ENCODE measurements at regions not wholly inside any gene's neighbourhood (a gene's known extent, or its start where the extent isn't known, plus 50 kb on each side); places are given as distances from the start of the nearest gene placed in this dataset.

DNA sequence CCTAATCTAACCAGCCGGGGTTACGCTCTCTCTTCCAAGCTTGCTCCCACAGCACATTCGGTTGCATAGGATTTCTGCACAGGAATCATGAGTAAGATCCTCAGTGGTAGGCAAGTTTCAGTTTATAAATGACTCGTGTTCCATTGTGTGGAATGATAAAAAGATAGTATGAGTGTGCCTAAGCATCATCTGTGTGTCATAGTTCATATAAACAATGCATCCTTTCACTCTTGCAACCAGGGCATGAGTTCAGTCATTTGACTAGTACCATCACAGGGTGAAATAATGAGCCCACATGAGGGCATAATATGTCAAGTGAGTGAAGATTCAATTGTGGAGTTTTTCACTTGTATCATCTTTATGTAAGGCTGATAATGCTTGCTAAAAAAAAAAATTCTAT, 417.1 kb upstream of the CDH2 start:
- Histone ChIP-seq H3K4me1 (ENCODE audit: insufficient read depth, low read length) (no peaks in the 10 kb centered on the region), H2BK15ac (ENCODE audit: low read depth, low read length) (no peak overlapping the region), H3K79me1 (ENCODE audit: insufficient read depth, low read depth, low read length, poor library complexity, severe bottlenecking) (no peaks in the 10 kb centered on the region), H3K56ac (ENCODE audit: insufficient read length, low read depth, low read length) (no peak overlapping the region), H3K79me2 (ENCODE audit: insufficient read depth, low read length) (no peaks in the 10 kb centered on the region), H3K4me2 (ENCODE audit: insufficient read depth, insufficient read length, low read length) (no peak overlapping the region), H3K9ac (ENCODE audit: extremely low read depth, insufficient read length, low read length) (no peak overlapping the region), H3K4ac (ENCODE audit: low read depth, low read length) (no peak overlapping the region), H2AFZ (ENCODE audit: low read length) (no peak overlapping the region), H3K27ac (ENCODE audit: insufficient read length, low read depth, low read length) (no peak overlapping the region), H3K27me3 (ENCODE audit: insufficient read depth, low read length) (no peaks in the 10 kb centered on the region), H4K91ac (ENCODE audit: insufficient read length, low read depth, low read length) (no peak overlapping the region), H4K20me1 (ENCODE audit: control insufficient read depth, insufficient read depth, insufficient read length) (no peaks in the 10 kb centered on the region), H3K14ac (ENCODE audit: insufficient read depth, low read length) (no peak overlapping the region), H4K8ac (replicated peaks; ENCODE audit: insufficient read length, low read depth, low read length) (no peak overlapping the region), H3T11ph (ENCODE audit: low read length) (no peak overlapping the region), H2BK5ac (ENCODE audit: insufficient read length, low read length) (no peak overlapping the region), H2BK120ac (ENCODE audit: low read depth, low read length, poor library complexity, severe bottlenecking) (no peak overlapping the region), H3K23me2 (ENCODE audit: insufficient read length, low read depth, low read length, poor library complexity, severe bottlenecking) (no peaks in the 10 kb centered on the region), H3K18ac (ENCODE audit: insufficient read length, low read depth, low read length) (no peak overlapping the region), H2AK5ac (ENCODE audit: insufficient read length, low read length) (no peak overlapping the region), H2BK12ac (ENCODE audit: insufficient read length, low read depth, low read length) (no peak overlapping the region), H3K23ac (ENCODE audit: insufficient read length, low read depth, low read length) (no peak overlapping the region), H3K9me3 (ENCODE audit: control insufficient read depth, low read depth, low read length) (no peaks in the 10 kb centered on the region), H2BK20ac (ENCODE audit: low read depth, low read length, poor library complexity, severe bottlenecking) (no peak overlapping the region), H4K5ac (ENCODE audit: insufficient read length, low read depth, low read length) (no peak overlapping the region)
- no peak overlapping the region for H3K4me3 Mint-ChIP-seq
- H3K27me3 Mint-ChIP-seq (ENCODE audit: low read depth): no peaks in the 10 kb centered on the region
- H3K4me1 Mint-ChIP-seq: no peaks in the 10 kb centered on the region
- H3K9me3 Mint-ChIP-seq: peaks cover 1 to 2% of the 10 kb centered on the region in 2 experiments; a peak in 1 of 5 replicates
- no CpG with 5 or more reads among the region's 4 CpGs for WGBS (ENCODE audit: extremely low coverage, insufficient read length, low lambda C conversion rate)
- H3K27ac Mint-ChIP-seq: no peak overlapping the region
- H3K36me3 Mint-ChIP-seq (ENCODE audit: insufficient read depth in 1 of 3, low read depth in 3 of 3): peaks cover 0 to 3% (median 0%) of the 10 kb centered on the region in 3 experiments; a peak in 2 of 7 replicates
- TF ChIP-seq, protein P1, sequence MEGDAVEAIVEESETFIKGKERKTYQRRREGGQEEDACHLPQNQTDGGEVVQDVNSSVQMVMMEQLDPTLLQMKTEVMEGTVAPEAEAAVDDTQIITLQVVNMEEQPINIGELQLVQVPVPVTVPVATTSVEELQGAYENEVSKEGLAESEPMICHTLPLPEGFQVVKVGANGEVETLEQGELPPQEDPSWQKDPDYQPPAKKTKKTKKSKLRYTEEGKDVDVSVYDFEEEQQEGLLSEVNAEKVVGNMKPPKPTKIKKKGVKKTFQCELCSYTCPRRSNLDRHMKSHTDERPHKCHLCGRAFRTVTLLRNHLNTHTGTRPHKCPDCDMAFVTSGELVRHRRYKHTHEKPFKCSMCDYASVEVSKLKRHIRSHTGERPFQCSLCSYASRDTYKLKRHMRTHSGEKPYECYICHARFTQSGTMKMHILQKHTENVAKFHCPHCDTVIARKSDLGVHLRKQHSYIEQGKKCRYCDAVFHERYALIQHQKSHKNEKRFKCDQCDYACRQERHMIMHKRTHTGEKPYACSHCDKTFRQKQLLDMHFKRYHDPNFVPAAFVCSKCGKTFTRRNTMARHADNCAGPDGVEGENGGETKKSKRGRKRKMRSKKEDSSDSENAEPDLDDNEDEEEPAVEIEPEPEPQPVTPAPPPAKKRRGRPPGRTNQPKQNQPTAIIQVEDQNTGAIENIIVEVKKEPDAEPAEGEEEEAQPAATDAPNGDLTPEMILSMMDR (conservative IDR thresholded peaks at IDR 0.05): no peak
- no peak for DNase-seq
